Stimulated activated naive CD4-positive, alpha-beta T cell (primary cell): ENCODE measurements at regions not wholly inside any gene's neighbourhood (a gene's known extent, or its start where the extent isn't known, plus 50 kb on each side); places are given as distances from the start of the nearest gene placed in this dataset.

Source experiments
- DNase-seq, 6 experiments: peaks; one replicate each; lab custom pipeline; 2025; lab: John Stamatoyannopoulos, UW

- DNase-seq, result no peak
Observed at GRCh38 chr1:10848109-10848684, 51.8 kb upstream of the CASZ1 start.

GRCh38 chr1:10850026-10850425 lies 53.6 kb upstream of the CASZ1 start:
- no peak for DNase-seq

- DNase-seq, result no peak
Observed at GRCh38 chr1:10851024-10852013, 54.9 kb upstream of the CASZ1 start.

GRCh38 chr1:10852018-10852417 lies 55.6 kb upstream of the CASZ1 start:
- no peak for DNase-seq

GRCh38 chr1:10852486-10852885 lies 56.0 kb upstream of the CASZ1 start:
- DNase-seq, result no peak

GRCh38 chr1:10852998-10853520 lies 56.6 kb upstream of the CASZ1 start:
- no peak for DNase-seq

GRCh38 chr1:10853701-10854100 lies 57.3 kb upstream of the CASZ1 start:
- no peak for DNase-seq

- no peak for DNase-seq
Observed at GRCh38 chr1:10854856-10855459, 58.5 kb upstream of the CASZ1 start.

GRCh38 chr1:10856176-10856683 lies 59.8 kb upstream of the CASZ1 start:
- DNase-seq, result no peak

- DNase-seq, result no peak
Observed at GRCh38 chr1:10856863-10857598, 60.6 kb upstream of the CASZ1 start.

GRCh38 chr1:10857687-10858086 lies 61.2 kb upstream of the CASZ1 start:
- DNase-seq, result no peak

GRCh38 chr1:10860218-10860617 lies 63.8 kb upstream of the CASZ1 start:
- no peak for DNase-seq

- no peak for DNase-seq
Observed at GRCh38 chr1:10860682-10861081, 64.2 kb upstream of the CASZ1 start.

GRCh38 chr1:10861822-10862221 lies 65.4 kb upstream of the CASZ1 start:
- DNase-seq, result no peak

GRCh38 chr1:10862743-10863335 lies 66.4 kb upstream of the CASZ1 start:
- no peak for DNase-seq

- no peak for DNase-seq
Observed at GRCh38 chr1:10863886-10864285, 67.4 kb upstream of the CASZ1 start.

GRCh38 chr1:10864776-10865175 lies 68.3 kb upstream of the CASZ1 start:
- DNase-seq, result no peak

- no peak for DNase-seq
Observed at GRCh38 chr1:10865518-10866320, 69.3 kb upstream of the CASZ1 start.

GRCh38 chr1:10866321-10867093 lies 70.1 kb upstream of the CASZ1 start:
- peak in 2 of 6 experiments; percentile 14 to 27 for DNase-seq
